ENCODE measurements at regions not wholly inside any gene's neighbourhood (a gene's known extent, or its start where the extent isn't known, plus 50 kb on each side); places are given as distances from the start of the nearest gene placed in this dataset.

- H2AFZ ChIP-seq (ENCODE audit: low read depth, low read length), result no peak overlapping the region
- H3K9me1 ChIP-seq (replicated peaks; ENCODE audit: control insufficient read depth, extremely low read depth, insufficient read depth, low read length), result no peaks in the 10 kb centered on the region
- no peaks in the 10 kb centered on the region for H3K79me2 ChIP-seq (ENCODE audit: control insufficient read depth, insufficient read depth, low read length)
- POLR2A ChIA-PET, result no interaction called here
- DNase-seq (ENCODE audit: low read depth, low spot score) (peak; percentile 44), FAIRE-seq (no peak)
- BruUV-seq (replicated peaks), result no TSS peak
- TF ChIP-seq POLR2AphosphoS5 (IDR thresholded peaks at IDR 0.05; ENCODE audit: insufficient read depth, low read depth, low read length), result no peak
- TF ChIP-seq CTCF (IDR thresholded peaks at IDR 0.05; ENCODE audit: extremely low read depth in 1 of 2, insufficient read depth in 1 of 2, low read depth in 1 of 2, low read length in 2 of 2), result peak in 1 of 2 donors; percentile 24
- peak; percentile 49 for TF ChIP-seq GATA2 (IDR thresholded peaks at IDR 0.05; ENCODE audit: insufficient read depth, insufficient read length, low read depth, low read length)
- no peak for TF ChIP-seq MYC (IDR thresholded peaks at IDR 0.05; ENCODE audit: low read depth, low read length)
- intact Hi-C loops (cut with micrococcal nuclease) (loop anchor here (1.0 to 10.0 kb wide), 2 partner anchors 262 to 762 kb away; no protein-coding TSS in a partner anchor), dilution Hi-C loops (cut with MboI; ENCODE audit: extremely low pct_ligation_motif_present, low sequenced_read_pairs) (no loop called here)
- CTCF ChIA-PET, result interaction anchor here (0.6 to 2.3 kb wide), 3 partner anchors 12 to 762 kb away, joined by 3 to 20 read pairs (median 3); no protein-coding TSS in a partner anchor
- no peaks in the 10 kb centered on the region for H3K27me3 ChIP-seq (ENCODE audit: control insufficient read depth in 2 of 2, insufficient read depth in 2 of 2, low read length in 2 of 2)
- no peaks in the 10 kb centered on the region for H4K20me1 ChIP-seq (replicated peaks; ENCODE audit: control insufficient read depth, extremely low read depth, insufficient read depth, low read length)
- no peak overlapping the region for H3K4me3 ChIP-seq (replicated peaks in 1 of 3; ENCODE audit: insufficient read depth in 1 of 3, low read depth in 1 of 3, low read length in 3 of 3)
- H3K27ac ChIP-seq (ENCODE audit: insufficient read depth, low read depth, low read length), result no peak overlapping the region
- H3K36me3 ChIP-seq (ENCODE audit: control insufficient read depth in 2 of 2, extremely low read depth in 1 of 2, insufficient read depth in 2 of 2, low read length in 2 of 2), result no peaks in the 10 kb centered on the region
- H3K4me1 ChIP-seq (ENCODE audit: control insufficient read depth, extremely low read depth, insufficient read depth, low read length), result no peaks in the 10 kb centered on the region
- no peak overlapping the region for H3K4me2 ChIP-seq (ENCODE audit: insufficient read depth, low read length)
- H3K9me3 ChIP-seq (replicated peaks; ENCODE audit: control insufficient read depth, insufficient read depth, low read length), result no peaks in the 10 kb centered on the region
- no peak overlapping the region for H3K9ac ChIP-seq (replicated peaks; ENCODE audit: extremely low read depth, insufficient read depth, low read length)
These were observed 765.3 kb upstream of the SLIT2 start for GRCh38 chr4:19486400-19486799.

GRCh38 chr4:19478791-19479190 lies 772.9 kb upstream of the SLIT2 start:
- dilution Hi-C loops (cut with MboI; ENCODE audit: extremely low pct_ligation_motif_present, low sequenced_read_pairs) (no loop called here), intact Hi-C loops (cut with micrococcal nuclease) (no loop called here)
- H3K27me3 ChIP-seq (ENCODE audit: control insufficient read depth in 2 of 2, insufficient read depth in 2 of 2, low read length in 2 of 2), result no peaks in the 10 kb centered on the region
- H3K9ac ChIP-seq (replicated peaks; ENCODE audit: extremely low read depth, insufficient read depth, low read length), result no peak overlapping the region
- no peaks in the 10 kb centered on the region for H3K9me3 ChIP-seq (replicated peaks; ENCODE audit: control insufficient read depth, insufficient read depth, low read length)
- TF ChIP-seq MAX (IDR thresholded peaks at IDR 0.05; ENCODE audit: insufficient read depth, insufficient read length) (no peak), CTCF (IDR thresholded peaks at IDR 0.05; ENCODE audit: extremely low read depth in 1 of 2, insufficient read depth in 1 of 2, low read depth in 1 of 2, low read length in 2 of 2) (no peak), MYC (IDR thresholded peaks at IDR 0.05; ENCODE audit: low read depth, low read length) (no peak), POLR2A (IDR thresholded peaks at IDR 0.05; ENCODE audit: low read depth, low read length) (no peak), GATA2 (IDR thresholded peaks at IDR 0.05; ENCODE audit: insufficient read depth, insufficient read length, low read depth, low read length) (no peak), POLR2AphosphoS5 (IDR thresholded peaks at IDR 0.05; ENCODE audit: insufficient read depth, low read depth, low read length) (no peak), FOS (IDR thresholded peaks at IDR 0.05; ENCODE audit: borderline replicate concordance, insufficient read depth, low read length) (no peak), JUN (IDR thresholded peaks at IDR 0.05; ENCODE audit: borderline replicate concordance, insufficient read depth, insufficient read length, low read depth) (no peak), EZH2 (IDR thresholded peaks at IDR 0.05; ENCODE audit: borderline replicate concordance, low read depth, low read length, severe bottlenecking) (no peak)
- no peaks in the 10 kb centered on the region for H3K36me3 ChIP-seq (ENCODE audit: control insufficient read depth in 2 of 2, extremely low read depth in 1 of 2, insufficient read depth in 2 of 2, low read length in 2 of 2)
- CTCF ChIA-PET, result no interaction called here
- no peaks in the 10 kb centered on the region for H3K79me2 ChIP-seq (ENCODE audit: control insufficient read depth, insufficient read depth, low read length)
- FAIRE-seq (no peak), DNase-seq (ENCODE audit: low read depth, low spot score) (no peak)
- no peak overlapping the region for H2AFZ ChIP-seq (ENCODE audit: low read depth, low read length)
- no peak overlapping the region for H3K27ac ChIP-seq (ENCODE audit: insufficient read depth, low read depth, low read length)
- no peak overlapping the region for H3K4me2 ChIP-seq (ENCODE audit: insufficient read depth, low read length)
- H3K9me1 ChIP-seq (replicated peaks; ENCODE audit: control insufficient read depth, extremely low read depth, insufficient read depth, low read length), result no peaks in the 10 kb centered on the region
- H3K4me1 ChIP-seq (ENCODE audit: control insufficient read depth, extremely low read depth, insufficient read depth, low read length), result no peaks in the 10 kb centered on the region
- H3K4me3 ChIP-seq (replicated peaks in 1 of 3; ENCODE audit: insufficient read depth in 1 of 3, low read depth in 1 of 3, low read length in 3 of 3), result no peak overlapping the region
- BruUV-seq (replicated peaks), result no TSS peak
- POLR2A ChIA-PET, result no interaction called here
- H4K20me1 ChIP-seq (replicated peaks; ENCODE audit: control insufficient read depth, extremely low read depth, insufficient read depth, low read length), result no peaks in the 10 kb centered on the region

Measured in endothelial cell of umbilical vein (primary cell).